DND-41 (cell line): ENCODE measurements at regions not wholly inside any gene's neighbourhood (a gene's known extent, or its start where the extent isn't known, plus 50 kb on each side); places are given as distances from the start of the nearest gene placed in this dataset.

Experiments
- EZH2 ChIP-seq: IDR thresholded peaks from 3 replicates; pipeline ENCODE4 v1.6.1; 2012; ENCODE audit warnings: borderline replicate concordance, low read depth, mild to moderate bottlenecking, moderate library complexity, low read length, inconsistent platforms; ENCODE audit not compliant: severe bottlenecking
- TF ChIP-seq, protein P1 (sequence below): IDR thresholded peaks from 2 replicates; pipeline ENCODE4 v1.5.1; 2012; ENCODE audit warnings: borderline replicate concordance, low read length, moderate library complexity, mild to moderate bottlenecking; ENCODE audit not compliant: poor library complexity, severe bottlenecking; ENCODE audit errors: extremely low read depth

DNA sequence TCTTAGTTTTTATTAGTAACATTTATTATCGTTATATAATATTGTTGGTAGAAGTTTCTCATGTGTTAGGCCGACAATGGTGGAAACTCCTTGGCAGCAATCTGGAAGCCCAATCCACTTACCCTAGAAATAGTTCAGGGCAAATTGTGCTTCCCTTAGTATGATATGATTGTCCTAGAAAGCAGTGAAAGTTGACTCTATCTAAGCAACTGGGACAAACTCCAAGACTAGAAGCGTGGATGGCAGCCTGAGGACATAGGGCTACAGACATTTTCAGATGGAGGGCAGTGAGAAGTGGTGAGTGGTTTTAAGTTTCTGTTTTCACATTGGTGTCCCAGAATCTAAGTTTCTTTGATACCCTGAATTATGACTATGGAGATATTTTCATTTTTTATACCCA lies 63.3 kb upstream of the TRPC3 start:
- TF ChIP-seq, protein P1, sequence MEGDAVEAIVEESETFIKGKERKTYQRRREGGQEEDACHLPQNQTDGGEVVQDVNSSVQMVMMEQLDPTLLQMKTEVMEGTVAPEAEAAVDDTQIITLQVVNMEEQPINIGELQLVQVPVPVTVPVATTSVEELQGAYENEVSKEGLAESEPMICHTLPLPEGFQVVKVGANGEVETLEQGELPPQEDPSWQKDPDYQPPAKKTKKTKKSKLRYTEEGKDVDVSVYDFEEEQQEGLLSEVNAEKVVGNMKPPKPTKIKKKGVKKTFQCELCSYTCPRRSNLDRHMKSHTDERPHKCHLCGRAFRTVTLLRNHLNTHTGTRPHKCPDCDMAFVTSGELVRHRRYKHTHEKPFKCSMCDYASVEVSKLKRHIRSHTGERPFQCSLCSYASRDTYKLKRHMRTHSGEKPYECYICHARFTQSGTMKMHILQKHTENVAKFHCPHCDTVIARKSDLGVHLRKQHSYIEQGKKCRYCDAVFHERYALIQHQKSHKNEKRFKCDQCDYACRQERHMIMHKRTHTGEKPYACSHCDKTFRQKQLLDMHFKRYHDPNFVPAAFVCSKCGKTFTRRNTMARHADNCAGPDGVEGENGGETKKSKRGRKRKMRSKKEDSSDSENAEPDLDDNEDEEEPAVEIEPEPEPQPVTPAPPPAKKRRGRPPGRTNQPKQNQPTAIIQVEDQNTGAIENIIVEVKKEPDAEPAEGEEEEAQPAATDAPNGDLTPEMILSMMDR: no peak
- TF ChIP-seq EZH2: no peak
